COLO668 (cell line): ENCODE measurements at regions not wholly inside any gene's neighbourhood (a gene's known extent, or its start where the extent isn't known, plus 50 kb on each side); places are given as distances from the start of the nearest gene placed in this dataset.

Experiments used
- DNase-seq: peaks from one replicate; lab custom pipeline; 2025; ENCODE audit not compliant: unreplicated experiment; lab: John Stamatoyannopoulos, UW

- DNase-seq, result no peak
These were observed 858.1 kb downstream of the TRIB2 start for GRCh38 chr2:13574831-13575230.

GRCh38 chr2:13576406-13577036 lies 859.8 kb downstream of the TRIB2 start:
- DNase-seq, result no peak

- DNase-seq, result no peak
These were observed 861.8 kb downstream of the TRIB2 start for GRCh38 chr2:13578547-13578946.

- no peak for DNase-seq
These were observed 864.7 kb downstream of the TRIB2 start for GRCh38 chr2:13581471-13581870.

GRCh38 chr2:13583609-13584008 lies 866.9 kb downstream of the TRIB2 start:
- DNase-seq, result no peak

GRCh38 chr2:13584020-13584419 lies 867.3 kb downstream of the TRIB2 start:
- DNase-seq, result no peak

- no peak for DNase-seq
These were observed 869.0 kb downstream of the TRIB2 start for GRCh38 chr2:13585732-13586131.

GRCh38 chr2:13596233-13596632 lies 879.5 kb downstream of the TRIB2 start:
- no peak for DNase-seq

- DNase-seq, result no peak
These were observed 880.4 kb downstream of the TRIB2 start for GRCh38 chr2:13597176-13597575.

GRCh38 chr2:13601506-13601905 lies 884.8 kb downstream of the TRIB2 start:
- no peak for DNase-seq

GRCh38 chr2:13604951-13605661 lies 888.4 kb downstream of the TRIB2 start:
- no peak for DNase-seq

- no peak for DNase-seq
These were observed 890.4 kb downstream of the TRIB2 start for GRCh38 chr2:13607139-13607538.

- DNase-seq, result no peak
These were observed 895.2 kb downstream of the TRIB2 start for GRCh38 chr2:13611939-13612338.

- no peak for DNase-seq
These were observed 899.3 kb downstream of the TRIB2 start for GRCh38 chr2:13616059-13616458.

- DNase-seq, result no peak
These were observed 899.9 kb downstream of the TRIB2 start for GRCh38 chr2:13616616-13617015.

GRCh38 chr2:13628122-13628521 lies 911.4 kb downstream of the TRIB2 start:
- DNase-seq, result no peak

GRCh38 chr2:13638181-13638580 lies 921.4 kb downstream of the TRIB2 start:
- no peak for DNase-seq

GRCh38 chr2:13649918-13650317 lies 933.2 kb downstream of the TRIB2 start:
- no peak for DNase-seq

- DNase-seq, result no peak
These were observed 933.9 kb downstream of the TRIB2 start for GRCh38 chr2:13650586-13651180.

- DNase-seq, result no peak
These were observed 935.0 kb downstream of the TRIB2 start for GRCh38 chr2:13651684-13652131.

- no peak for DNase-seq
These were observed 936.0 kb downstream of the TRIB2 start for GRCh38 chr2:13652531-13653313.

- DNase-seq, result no peak
These were observed 937.7 kb downstream of the TRIB2 start for GRCh38 chr2:13654416-13654815.
